GM19238 (cell line): ENCODE measurements at regions not wholly inside any gene's neighbourhood (a gene's known extent, or its start where the extent isn't known, plus 50 kb on each side); places are given as distances from the start of the nearest gene placed in this dataset.

Source experiments
- DNase-seq: peaks from one replicate; pipeline ENCODE4 v3.0.0; 2011; ENCODE audit warnings: low spot score; ENCODE audit not compliant: insufficient read length

GRCh38 chr1:229760478-229760996 lies 134.5 kb downstream of the URB2 start:
- no peak for DNase-seq

GRCh38 chr1:229762891-229763290 lies 136.8 kb downstream of the URB2 start:
- DNase-seq = no peak

GRCh38 chr1:229768232-229768631 lies 142.2 kb downstream of the URB2 start:
- no peak for DNase-seq

GRCh38 chr1:229769006-229769405 lies 143.0 kb downstream of the URB2 start:
- no peak for DNase-seq

- DNase-seq = no peak
These were observed 143.8 kb downstream of the URB2 start for GRCh38 chr1:229769809-229770208.

- no peak for DNase-seq
These were observed 152.7 kb downstream of the URB2 start for GRCh38 chr1:229778794-229779193.

- DNase-seq = no peak
These were observed 155.4 kb downstream of the URB2 start for GRCh38 chr1:229781453-229781852.

- DNase-seq = no peak
These were observed 156.4 kb downstream of the URB2 start for GRCh38 chr1:229782469-229782868.

- DNase-seq = no peak
These were observed 158.8 kb downstream of the URB2 start for GRCh38 chr1:229784834-229785233.

GRCh38 chr1:229786974-229787610 lies 161.0 kb downstream of the URB2 start:
- DNase-seq = no peak

GRCh38 chr1:229788004-229788403 lies 162.0 kb downstream of the URB2 start:
- no peak for DNase-seq

- DNase-seq = no peak
These were observed 166.2 kb downstream of the URB2 start for GRCh38 chr1:229792012-229792975.

- DNase-seq = no peak
These were observed 167.4 kb downstream of the URB2 start for GRCh38 chr1:229793488-229793887.

GRCh38 chr1:229798558-229798957 lies 172.5 kb downstream of the URB2 start:
- no peak for DNase-seq

GRCh38 chr1:229803626-229804217 lies 177.7 kb downstream of the URB2 start:
- no peak for DNase-seq

GRCh38 chr1:229808272-229808671 lies 182.2 kb downstream of the URB2 start:
- no peak for DNase-seq

- no peak for DNase-seq
These were observed 184.1 kb downstream of the URB2 start for GRCh38 chr1:229810140-229810539.

GRCh38 chr1:229810961-229811360 lies 184.9 kb downstream of the URB2 start:
- no peak for DNase-seq

GRCh38 chr1:229812148-229812547 lies 186.1 kb downstream of the URB2 start:
- DNase-seq = no peak

- no peak for DNase-seq
These were observed 186.6 kb downstream of the URB2 start for GRCh38 chr1:229812693-229813092.

GRCh38 chr1:229815076-229815475 lies 189.0 kb downstream of the URB2 start:
- DNase-seq = no peak

- no peak for DNase-seq
These were observed 189.9 kb downstream of the URB2 start for GRCh38 chr1:229815961-229816360.
